HepG2 (cell line): ENCODE measurements at regions not wholly inside any gene's neighbourhood (a gene's known extent, or its start where the extent isn't known, plus 50 kb on each side); places are given as distances from the start of the nearest gene placed in this dataset.
"Not testable (repeated sequence)": the region's sequence is repeated elsewhere in the genome, so short reads cannot be mapped to it uniquely, and the experiment has no call there.

Experiments used
- ATAC-seq: fragments of 200-7000 bp; cut with Tn5 transposase; 3 replicates; pipeline ENCODE4 v1.9.1; 2020; ENCODE audit warnings: mild to moderate bottlenecking, moderate library complexity
- BruUV-seq: library from RNA; stranded (reverse); fragments of 400-500 nt; replicated peaks from 2 replicates; lab custom pipeline; 2021; lab: Mats Ljungman, UMichigan
- CTCF ChIA-PET: fragments of 300-600 bp; formaldehyde crosslinking; extraction: SDS; loops from one replicate; lab custom pipeline; 2021; ENCODE audit warnings: low total read pairs, inconsistent platforms, low intra/inter-chr PET ratio; lab: Yijun Ruan, JAX
- POLR2A ChIA-PET: fragments of 350-600 bp; sonication (Branson Sonifier 250); formaldehyde crosslinking; loops from one replicate; lab custom pipeline; 2020; ENCODE audit warnings: antibody characterized with exemption, inconsistent platforms; lab: Yijun Ruan, JAX
- DNase-seq: peaks from one replicate; pipeline ENCODE4 v3.0.0-alpha.2; 2015; ENCODE audit warnings: low spot score
- FAIRE-seq: peaks from 3 replicates; lab custom pipeline; 2011; peaks lifted over from hg19 to GRCh38; lab: Jason Lieb, UNC
- H2AFZ ChIP-seq: one replicate; pipeline ENCODE4 v1.6.1; 2011; ENCODE audit warnings: low read length, inconsistent platforms
- H3K27ac ChIP-seq: fragments of 300-600 bp; 3 replicates; pipeline ENCODE4 v1.8.0; 2011; ENCODE audit warnings: mixed run types, mild to moderate bottlenecking, mixed read lengths, low read length, inconsistent platforms; ENCODE audit not compliant: insufficient read depth; ENCODE audit errors: extremely low read length
- H3K27me3 ChIP-seq, 2 experiments: fragments of 200-600 bp in 1 of 2; 2 replicates in 1 of 2; 3 replicates in 1 of 2; pipeline versions ENCODE4 v1.6.0 to v1.8.0; 2011; ENCODE audit warnings: low read length in 2 of 2, mild to moderate bottlenecking in 2 of 2, moderate library complexity in 2 of 2, inconsistent platforms in 1 of 2; ENCODE audit not compliant: insufficient read depth in 2 of 2, control insufficient read depth in 1 of 2
- H3K36me3 ChIP-seq, 2 experiments: fragments of 200-600 bp in 1 of 2; replicated peaks in 1 of 2; 2 replicates in 1 of 2; 3 replicates in 1 of 2; pipeline versions ENCODE4 v1.5.1 to v1.8.0; 2011; ENCODE audit warnings: low read length in 2 of 2, inconsistent platforms in 1 of 2; ENCODE audit not compliant: insufficient read depth in 2 of 2, control insufficient read depth in 1 of 2
- H3K4me1 ChIP-seq: 2 replicates; pipeline ENCODE4 v1.5.1; 2012; ENCODE audit warnings: low read length, inconsistent platforms; ENCODE audit not compliant: insufficient read depth
- H3K4me2 ChIP-seq: 2 replicates; pipeline ENCODE4 v1.6.0; 2011; ENCODE audit warnings: low read depth, low read length, inconsistent platforms
- H3K4me3 ChIP-seq, 3 experiments: fragments of 200-600 bp in 1 of 3; sonication (generic), shearing (Covaris generic) in 1 of 3; replicated peaks in 1 of 3; 2 replicates each; pipeline ENCODE4 v1.5.1; 2011 to 2016; ENCODE audit warnings: low read length in 3 of 3, inconsistent platforms in 2 of 3, low read depth in 2 of 3, mild to moderate bottlenecking in 2 of 3, control low read depth in 1 of 3, mixed read lengths in 1 of 3; ENCODE audit not compliant: insufficient read depth in 1 of 3
- H3K79me2 ChIP-seq: one replicate; pipeline ENCODE4 v1.6.1; 2011; ENCODE audit warnings: low read length, inconsistent platforms; ENCODE audit not compliant: insufficient read depth
- H3K9ac ChIP-seq: 2 replicates; pipeline ENCODE4 v1.6.0; 2011; ENCODE audit warnings: mild to moderate bottlenecking, low read depth, low read length, inconsistent platforms; ENCODE audit not compliant: insufficient read depth
- H3K9me3 ChIP-seq: 2 replicates; pipeline ENCODE4 v1.5.1; 2012; ENCODE audit warnings: mild to moderate bottlenecking, low read length
- H4K20me1 ChIP-seq: 2 replicates; pipeline ENCODE4 v1.6.0; 2011; ENCODE audit warnings: inconsistent platforms, mild to moderate bottlenecking, low read length, moderate library complexity; ENCODE audit not compliant: insufficient read depth
- WGBS: methylation state at CpG from one replicate; pipeline ENCODE4 v1.1.6; 2017; ENCODE audit warnings: low lambda C conversion rate; 5-methylcytosine and 5-hydroxymethylcytosine counted together
- in situ Hi-C: cut with HindIII; loops from 2 replicates; pipeline ENCODE4 v1.10.0; 2017; ENCODE audit warnings: low pct_unique_long_range_greater_than_20kb; ENCODE audit not compliant: extremely low pct_ligation_motif_present
- intact Hi-C: fragments of 100-400 bp; cut with micrococcal nuclease; formaldehyde crosslinking; loops from one replicate; pipeline ENCODE4 v1.10.0; 2022; ENCODE audit not compliant: unreplicated experiment

GRCh38 chr15:21031703-21032102, 165.6 kb upstream of the POTEB2 start:
- H3K79me2 ChIP-seq, intact Hi-C loops, H3K4me3 ChIP-seq, H3K36me3 ChIP-seq, H2AFZ ChIP-seq, BruUV-seq, H3K27me3 ChIP-seq, FAIRE-seq, H3K9me3 ChIP-seq, in situ Hi-C loops, H3K27ac ChIP-seq, H3K4me1 ChIP-seq, H3K9ac ChIP-seq, POLR2A ChIA-PET, ATAC-seq, CTCF ChIA-PET, H4K20me1 ChIP-seq, DNase-seq, H3K4me2 ChIP-seq: not testable (repeated sequence)
- WGBS = no CpG with 5 or more reads among the region's 2 CpGs

GRCh38 chr15:21029001-21029400, 162.9 kb upstream of the POTEB2 start:
- WGBS = no CpG with 5 or more reads among the region's 6 CpGs
- POLR2A ChIA-PET, in situ Hi-C loops, FAIRE-seq, H3K4me1 ChIP-seq, H3K36me3 ChIP-seq, H3K27ac ChIP-seq, BruUV-seq, H3K9ac ChIP-seq, H2AFZ ChIP-seq, H3K9me3 ChIP-seq, CTCF ChIA-PET, DNase-seq, intact Hi-C loops, H4K20me1 ChIP-seq, H3K27me3 ChIP-seq, H3K79me2 ChIP-seq, H3K4me2 ChIP-seq, H3K4me3 ChIP-seq: not testable (repeated sequence)
- 0 out of 3 replicates have a peak, but pooled peaks have one; percentile 15 for ATAC-seq

GRCh38 chr15:21027942-21028341, 161.8 kb upstream of the POTEB2 start:
- intact Hi-C loops, H3K36me3 ChIP-seq, H3K4me3 ChIP-seq, CTCF ChIA-PET, H3K4me2 ChIP-seq, DNase-seq, H3K27me3 ChIP-seq, H3K9ac ChIP-seq, BruUV-seq, H2AFZ ChIP-seq, in situ Hi-C loops, H3K27ac ChIP-seq, H4K20me1 ChIP-seq, H3K4me1 ChIP-seq, H3K79me2 ChIP-seq, POLR2A ChIA-PET, H3K9me3 ChIP-seq: not testable (repeated sequence)
- WGBS = no CpG with 5 or more reads among the region's 9 CpGs
- ATAC-seq (peak; percentile 89), FAIRE-seq (peak; percentile 61)

GRCh38 chr15:21026848-21027247, 160.7 kb upstream of the POTEB2 start:
- H2AFZ ChIP-seq, intact Hi-C loops, H3K27me3 ChIP-seq, BruUV-seq, H4K20me1 ChIP-seq, in situ Hi-C loops, POLR2A ChIA-PET, H3K36me3 ChIP-seq, H3K4me3 ChIP-seq, ATAC-seq, H3K79me2 ChIP-seq, CTCF ChIA-PET, H3K4me1 ChIP-seq, DNase-seq, H3K4me2 ChIP-seq, H3K9me3 ChIP-seq, H3K27ac ChIP-seq, H3K9ac ChIP-seq, FAIRE-seq: not testable (repeated sequence)
- WGBS = no CpG with 5 or more reads among the region's 12 CpGs
